Neuronal stem cell (in vitro differentiated cells): ENCODE measurements at regions not wholly inside any gene's neighbourhood (a gene's known extent, or its start where the extent isn't known, plus 50 kb on each side); places are given as distances from the start of the nearest gene placed in this dataset.
A peak's percentile ranks its signal among the peaks of the same experiment; 100 is the strongest.
"Not testable (repeated sequence)": the region's sequence is repeated elsewhere in the genome, so short reads cannot be mapped to it uniquely, and the experiment has no call there.

Experiments
- DNase-seq: peaks from one replicate; pipeline ENCODE4 v3.0.0-alpha.2; 2013; ENCODE audit warnings: low spot score
- H2AFZ ChIP-seq: one replicate; pipeline ENCODE4 v1.6.1; 2013; ENCODE audit warnings: mild to moderate bottlenecking, low read length, inconsistent platforms
- H2AK5ac ChIP-seq: 2 replicates; pipeline ENCODE4 v1.6.1; 2013; ENCODE audit warnings: low read depth, mild to moderate bottlenecking, inconsistent platforms, low read length, moderate library complexity, mixed read lengths
- H2BK120ac ChIP-seq: 2 replicates; pipeline ENCODE4 v1.6.1; 2013; ENCODE audit warnings: low read depth, mild to moderate bottlenecking, inconsistent platforms, low read length, moderate library complexity, mixed read lengths
- H2BK12ac ChIP-seq: one replicate; pipeline ENCODE4 v1.6.1; 2013; ENCODE audit warnings: low read length, inconsistent platforms
- H2BK15ac ChIP-seq: 2 replicates; pipeline ENCODE4 v1.6.1; 2013; ENCODE audit warnings: mild to moderate bottlenecking, low read length, inconsistent platforms, mixed read lengths
- H2BK5ac ChIP-seq: one replicate; pipeline ENCODE4 v1.6.1; 2013; ENCODE audit warnings: inconsistent platforms, mild to moderate bottlenecking, low read length, moderate library complexity
- H3K14ac ChIP-seq: one replicate; pipeline ENCODE4 v1.6.1; 2013; ENCODE audit warnings: low read length, inconsistent platforms
- H3K18ac ChIP-seq: 2 replicates; pipeline ENCODE4 v1.6.1; 2013; ENCODE audit warnings: low read length, inconsistent platforms
- H3K23ac ChIP-seq: 2 replicates; pipeline ENCODE4 v1.6.1; 2013; ENCODE audit warnings: low read depth, mild to moderate bottlenecking, mixed read lengths, low read length, inconsistent platforms; ENCODE audit not compliant: poor library complexity
- H3K27ac ChIP-seq: replicated peaks from 3 replicates; pipeline ENCODE4 v1.5.1; 2013; ENCODE audit warnings: low read length, inconsistent platforms
- H3K27me3 ChIP-seq, 3 experiments: 2 replicates each; pipeline ENCODE4 v1.6.1; 2013; ENCODE audit warnings: low read length in 3 of 3, mild to moderate bottlenecking in 2 of 3, inconsistent platforms in 1 of 3, low read depth in 1 of 3, mixed read lengths in 1 of 3, moderate library complexity in 1 of 3; ENCODE audit not compliant: control insufficient read depth in 3 of 3, insufficient read depth in 3 of 3
- H3K36me3 ChIP-seq, 2 donors: replicated peaks in 1 of 2; 2 replicates each; pipeline ENCODE4 v1.6.1; 2013; ENCODE audit warnings: low read length in 2 of 2; ENCODE audit not compliant: control insufficient read depth in 2 of 2, insufficient read depth in 2 of 2
- H3K4ac ChIP-seq: 2 replicates; pipeline ENCODE4 v1.6.1; 2013; ENCODE audit warnings: inconsistent platforms, mild to moderate bottlenecking, low read length, moderate library complexity
- H3K4me1 ChIP-seq, 2 donors: 1 replicate in 1 of 2; 2 replicates in 1 of 2; pipeline ENCODE4 v1.6.1; 2013; ENCODE audit warnings: low read length in 2 of 2, low read depth in 1 of 2; ENCODE audit not compliant: control insufficient read depth in 2 of 2, insufficient read depth in 1 of 2
- H3K4me2 ChIP-seq: one replicate; pipeline ENCODE4 v1.6.1; 2013; ENCODE audit warnings: mild to moderate bottlenecking, low read length, inconsistent platforms; ENCODE audit not compliant: insufficient read depth, poor library complexity, severe bottlenecking
- H3K4me3 ChIP-seq, 2 donors: 2 replicates each; pipeline ENCODE4 v1.5.1; 2013; ENCODE audit warnings: low read length in 2 of 2, mild to moderate bottlenecking in 2 of 2, inconsistent platforms in 1 of 2, moderate library complexity in 1 of 2
- H3K79me1 ChIP-seq: one replicate; pipeline ENCODE4 v1.6.1; 2013; ENCODE audit warnings: low read depth, mild to moderate bottlenecking, inconsistent platforms, low read length, moderate library complexity
- H3K9ac ChIP-seq: one replicate; pipeline ENCODE4 v1.6.1; 2013; ENCODE audit warnings: mild to moderate bottlenecking, low read depth, low read length, inconsistent platforms; ENCODE audit not compliant: poor library complexity
- H3K9me3 ChIP-seq, 2 donors: replicated peaks in 1 of 2; 2 replicates each; pipeline versions ENCODE3 to v1.6.1; 2013; ENCODE audit warnings: low read length in 2 of 2, mild to moderate bottlenecking in 2 of 2, inconsistent platforms in 1 of 2, low read depth in 1 of 2, mixed read lengths in 1 of 2, moderate library complexity in 1 of 2; ENCODE audit not compliant: control insufficient read depth in 2 of 2, insufficient read depth in 1 of 2
- H4K8ac ChIP-seq: one replicate; pipeline ENCODE4 v1.6.1; 2013; ENCODE audit warnings: low read depth, mild to moderate bottlenecking, inconsistent platforms, low read length, moderate library complexity
- H4K91ac ChIP-seq: one replicate; pipeline ENCODE4 v1.6.1; 2013; ENCODE audit warnings: low read length, low read depth, mild to moderate bottlenecking, inconsistent platforms; ENCODE audit not compliant: poor library complexity
- WGBS, 2 donors: extraction: QIAGEN DNeasy Blood & Tissue Kit; methylation state at CpG; one replicate each; pipeline ENCODE4 v1.1.7; 2013; ENCODE audit warnings: missing lambda C conversion rate in 2 of 2, mixed read lengths in 1 of 2; ENCODE audit not compliant: insufficient read length in 2 of 2, insufficient replicate concordance in 1 of 2; ENCODE audit errors: extremely low coverage in 2 of 2; 5-methylcytosine and 5-hydroxymethylcytosine counted together

GRCh38 chr5:3466392-3466791 is 129.2 kb upstream of the IRX1 start:
- no peak for DNase-seq
- Histone ChIP-seq H3K23ac (no peak overlapping the region), H3K14ac (no peak overlapping the region), H3K27me3 (no peaks in the 10 kb centered on the region), H3K4ac (no peak overlapping the region), H2AK5ac (no peak overlapping the region), H2AFZ (no peak overlapping the region), H3K9me3 (peaks cover 0 to 8% of the 10 kb centered on the region in 2 donors), H4K8ac (no peak overlapping the region), H2BK5ac (no peak overlapping the region), H4K91ac (no peak overlapping the region), H2BK12ac (no peak overlapping the region), H3K4me1 (no peaks in the 10 kb centered on the region), H3K18ac (no peak overlapping the region), H3K79me1 (no peaks in the 10 kb centered on the region), H3K9ac (no peak overlapping the region), H3K4me3 (no peak overlapping the region), H3K27ac (no peak overlapping the region), H2BK120ac (no peak overlapping the region), H2BK15ac (no peak overlapping the region), H3K4me2 (no peak overlapping the region), H3K36me3 (no peaks in the 10 kb centered on the region)
- WGBS, 2 donors: no CpG with 5 or more reads among the region's 1 CpG

GRCh38 chr5:3460416-3460815 is 135.2 kb upstream of the IRX1 start:
- Histone ChIP-seq H2BK5ac (no peak overlapping the region), H4K91ac (no peak overlapping the region), H3K79me1 (no peaks in the 10 kb centered on the region), H2AFZ (no peak overlapping the region), H3K4me1 (no peaks in the 10 kb centered on the region), H3K4me2 (no peak overlapping the region), H3K27ac (no peak overlapping the region), H3K9ac (no peak overlapping the region), H3K36me3 (no peaks in the 10 kb centered on the region), H2BK15ac (no peak overlapping the region), H3K4me3 (no peak overlapping the region), H3K14ac (no peak overlapping the region), H3K23ac (no peak overlapping the region), H2BK12ac (no peak overlapping the region), H2AK5ac (no peak overlapping the region), H4K8ac (no peak overlapping the region), H3K9me3 (no peaks in the 10 kb centered on the region), H3K4ac (no peak overlapping the region), H3K27me3 (peaks cover 0 to 3% (median 0%) of the 10 kb centered on the region in 3 experiments), H2BK120ac (no peak overlapping the region), H3K18ac (no peak overlapping the region)
- no peak for DNase-seq
- no CpG with 5 or more reads among the region's 2 CpGs for WGBS, 2 donors

GRCh38 chr5:3456121-3456681 is 139.4 kb upstream of the IRX1 start:
- Histone ChIP-seq H2BK12ac (no peak overlapping the region), H3K79me1 (no peaks in the 10 kb centered on the region), H3K4me2 (no peak overlapping the region), H2BK120ac (no peak overlapping the region), H3K36me3 (no peaks in the 10 kb centered on the region), H3K4ac (no peak overlapping the region), H2BK15ac (peak overlapping the region; percentile 33), H3K18ac (peak overlapping the region; percentile 36), H3K9me3 (peaks cover 0 to 7% of the 10 kb centered on the region in 2 donors), H3K27ac (no peak overlapping the region), H3K23ac (no peak overlapping the region), H3K4me3 (no peak overlapping the region), H2BK5ac (no peak overlapping the region), H3K9ac (no peak overlapping the region), H4K91ac (no peak overlapping the region), H3K14ac (no peak overlapping the region), H2AK5ac (no peak overlapping the region), H2AFZ (peak overlapping the region; percentile 58), H3K27me3 (peaks cover 0 to 3% (median 0%) of the 10 kb centered on the region in 3 experiments), H3K4me1 (no peaks in the 10 kb centered on the region), H4K8ac (no peak overlapping the region)
- WGBS, 2 donors: no CpG with 5 or more reads among the region's 14 CpGs
- DNase-seq: no peak

- not testable (repeated sequence) for H3K4me2 ChIP-seq, H3K4me3 ChIP-seq, H3K23ac ChIP-seq, H3K36me3 ChIP-seq, H3K4ac ChIP-seq, H3K27me3 ChIP-seq, DNase-seq, H3K14ac ChIP-seq, H2AFZ ChIP-seq, H2BK5ac ChIP-seq, H2BK120ac ChIP-seq, H4K91ac ChIP-seq, H3K9ac ChIP-seq, H4K8ac ChIP-seq, H2AK5ac ChIP-seq, H3K27ac ChIP-seq, H2BK12ac ChIP-seq, H3K4me1 ChIP-seq, H3K79me1 ChIP-seq, H3K9me3 ChIP-seq, H3K18ac ChIP-seq, H2BK15ac ChIP-seq
- WGBS, 2 donors: no CpG with 5 or more reads among the region's 27 CpGs
Measured at GRCh38 chr5:3454028-3454427, 141.6 kb upstream of the IRX1 start.
